HCT116 (cell line): ENCODE measurements at regions not wholly inside any gene's neighbourhood (a gene's known extent, or its start where the extent isn't known, plus 50 kb on each side); places are given as distances from the start of the nearest gene placed in this dataset.

Experiments
- ATAC-seq: fragments of 200-7000 bp; cut with Tn5 transposase; 2 replicates; pipeline ENCODE4 v1.9.1; 2020; ENCODE audit warnings: mild to moderate bottlenecking, moderate library complexity
- BruUV-seq: library from RNA; stranded (reverse); fragments of 400-500 nt; replicated peaks from 2 replicates; lab custom pipeline; 2021; lab: Mats Ljungman, UMichigan
- CTCF ChIA-PET: fragments of 300-600 bp; sonication (Branson Sonifier 250); formaldehyde crosslinking; loops from one replicate; lab custom pipeline; 2021; ENCODE audit warnings: antibody characterized with exemption; lab: Charles Lee
- POLR2A ChIA-PET: fragments of 300-600, 350-600 bp; sonication (Branson Sonifier 250); formaldehyde crosslinking; loops from one replicate; lab custom pipeline; 2021; ENCODE audit warnings: antibody characterized with exemption; lab: Charles Lee
- RAD21 ChIA-PET, 2 experiments: fragments of 300-600 bp; sonication (Branson Sonifier 250); formaldehyde crosslinking; loops; one replicate each; lab custom pipeline; 2023; ENCODE audit warnings: low total read pairs in 2 of 2; ENCODE audit not compliant: uncharacterized antibody in 2 of 2, unreplicated experiment in 2 of 2, low non-redundant PET in 1 of 2; lab: Charles Lee
- DNase-seq: peaks from one replicate; pipeline ENCODE4 v3.0.0-alpha.2; 2010; ENCODE audit warnings: low read depth, low spot score
- H2AFZ ChIP-seq: fragments of 200-600 bp; shearing (Covaris generic), sonication (generic); 2 replicates; pipeline ENCODE4 v1.6.1; 2017; ENCODE audit warnings: low read depth, mixed run types, mixed read lengths, antibody characterized with exemption, low read length; ENCODE audit not compliant: poor library complexity, severe bottlenecking
- H3K27ac ChIP-seq: 2 replicates; pipeline ENCODE4 v1.5.1; 2012; ENCODE audit warnings: low read depth, low read length
- H3K27me3 ChIP-seq: fragments of 200-600 bp; sonication (generic); 2 replicates; pipeline ENCODE4 v1.6.1; 2016; ENCODE audit warnings: mixed run types, low read length, mixed read lengths; ENCODE audit not compliant: insufficient read depth
- H3K36me3 ChIP-seq, 2 experiments: fragments of 200-500 bp in 1 of 2; fragments of 200-600 bp in 1 of 2; sonication (Bioruptor generic) in 1 of 2; sonication (generic) in 1 of 2; 2 replicates each; pipeline versions ENCODE4 v1.5.1 to v1.6.1; 2014 to 2016; ENCODE audit warnings: low read length in 2 of 2, inconsistent platforms in 1 of 2, mixed read lengths in 1 of 2, mixed run types in 1 of 2; ENCODE audit not compliant: insufficient read depth in 2 of 2, control insufficient read depth in 1 of 2
- H3K4me1 ChIP-seq, 2 experiments: fragments of 200-600 bp in 1 of 2; sonication (generic) in 1 of 2; 2 replicates each; pipeline versions ENCODE4 v1.5.1 to v1.6.1; 2012 to 2017; ENCODE audit warnings: low read length in 2 of 2, inconsistent platforms in 1 of 2, mild to moderate bottlenecking in 1 of 2, mixed read lengths in 1 of 2, mixed run types in 1 of 2, moderate library complexity in 1 of 2; ENCODE audit not compliant: insufficient read depth in 2 of 2, control insufficient read depth in 1 of 2
- H3K4me2 ChIP-seq: fragments of 200-600 bp; sonication (generic); 2 replicates; pipeline ENCODE4 v1.6.1; 2017; ENCODE audit warnings: mixed run types, low read length, mixed read lengths
- H3K4me3 ChIP-seq, 2 experiments: fragments of 200-600 bp in 1 of 2; sonication (generic) in 1 of 2; replicated peaks in 1 of 2; 2 replicates each; pipeline ENCODE4 v1.5.1; 2011 to 2016; ENCODE audit warnings: low read length in 2 of 2, control low read depth in 1 of 2, low read depth in 1 of 2, mild to moderate bottlenecking in 1 of 2, mixed read lengths in 1 of 2, mixed run types in 1 of 2
- H3K79me2 ChIP-seq: fragments of 200-600 bp; sonication (generic); 2 replicates; pipeline ENCODE4 v1.6.1; 2017; ENCODE audit warnings: mild to moderate bottlenecking, mixed run types, low read length, moderate library complexity, mixed read lengths; ENCODE audit not compliant: insufficient read depth
- H3K9ac ChIP-seq: fragments of 200-600 bp; sonication (generic); 2 replicates; pipeline ENCODE4 v1.6.1; 2016; ENCODE audit warnings: low read length, mixed read lengths
- H3K9me2 ChIP-seq: fragments of 200-600 bp; sonication (generic), shearing (Covaris generic); 2 replicates; pipeline ENCODE4 v1.6.1; 2017; ENCODE audit warnings: mixed run types, mild to moderate bottlenecking, moderate library complexity; ENCODE audit not compliant: insufficient read depth
- H3K9me3 ChIP-seq, 2 experiments: fragments of 200-500 bp in 1 of 2; fragments of 200-600 bp in 1 of 2; sonication (Bioruptor generic) in 1 of 2; sonication (generic) in 1 of 2; 2 replicates each; pipeline ENCODE4 v1.6.1; 2014 to 2017; ENCODE audit warnings: low read length in 2 of 2, mixed read lengths in 2 of 2, inconsistent platforms in 1 of 2, low read depth in 1 of 2, mild to moderate bottlenecking in 1 of 2, mixed run types in 1 of 2, moderate library complexity in 1 of 2; ENCODE audit not compliant: control insufficient read depth in 1 of 2, insufficient read depth in 1 of 2
- H4K20me1 ChIP-seq: fragments of 200-600 bp; sonication (generic), shearing (Covaris generic); 2 replicates; pipeline ENCODE4 v1.6.1; 2017; ENCODE audit warnings: mixed run types, mild to moderate bottlenecking, moderate library complexity; ENCODE audit not compliant: insufficient read depth
- ATF3 ChIP-seq: IDR thresholded peaks from 2 replicates; pipeline ENCODE4 v1.6.1; 2012
- CBX3 ChIP-seq: IDR thresholded peaks from 2 replicates; pipeline ENCODE4 v1.6.1; 2012; ENCODE audit warnings: low read depth
- CEBPB ChIP-seq: IDR thresholded peaks from 2 replicates; pipeline ENCODE4 v1.6.1; 2012; ENCODE audit warnings: low read depth
- CTCF ChIP-seq, 3 experiments: fragments of 200-600 bp in 1 of 3; sonication (generic) in 1 of 3; IDR thresholded peaks in 2 of 3; conservative IDR thresholded peaks in 1 of 3; 2 replicates each; pipeline ENCODE4 v1.5.1; 2012 to 2017; ENCODE audit warnings: low read depth in 2 of 3, low read length in 2 of 3, antibody characterized with exemption in 1 of 3, borderline replicate concordance in 1 of 3, control low read depth in 1 of 3, mild to moderate bottlenecking in 1 of 3, mixed read lengths in 1 of 3, mixed run types in 1 of 3, moderate library complexity in 1 of 3; ENCODE audit not compliant: insufficient read depth in 1 of 3
- EGR1 ChIP-seq: IDR thresholded peaks from 2 replicates; pipeline ENCODE4 v1.6.1; 2012; ENCODE audit warnings: low read depth
- EZH2phosphoT487 ChIP-seq: fragments of 200-600 bp; IDR thresholded peaks from 2 replicates; pipeline ENCODE4 v1.6.1; 2018; ENCODE audit warnings: antibody characterized with exemption, borderline replicate concordance
- JUND ChIP-seq: IDR thresholded peaks from 2 replicates; pipeline ENCODE4 v1.6.1; 2012
- POLR2A ChIP-seq: IDR thresholded peaks from 2 replicates; pipeline ENCODE4 v1.7.0; 2011; ENCODE audit warnings: borderline replicate concordance; ENCODE audit not compliant: insufficient read depth, insufficient read length; ENCODE audit errors: extremely low read depth
- POLR2AphosphoS5 ChIP-seq: IDR thresholded peaks from 2 replicates; pipeline ENCODE4 v1.6.1; 2011; ENCODE audit warnings: mild to moderate bottlenecking, low read depth, low read length, moderate library complexity
- SP1 ChIP-seq: IDR thresholded peaks from 2 replicates; pipeline ENCODE4 v1.6.1; 2012; ENCODE audit warnings: low read depth
- TCF7L2 ChIP-seq: IDR thresholded peaks from 2 replicates; pipeline ENCODE4 v1.7.0; 2011; ENCODE audit warnings: borderline replicate concordance, inconsistent platforms; ENCODE audit not compliant: insufficient read depth, insufficient read length; ENCODE audit errors: extremely low read depth
- intact Hi-C: fragments of 100-400 bp; cut with micrococcal nuclease; formaldehyde crosslinking; loops from 2 replicates; pipeline ENCODE4 v1.10.0; 2022
- TF ChIP-seq, protein P1 (sequence below): IDR thresholded peaks from 2 replicates; pipeline ENCODE4 v1.6.1; 2011; ENCODE audit warnings: mild to moderate bottlenecking, low read length, moderate library complexity; ENCODE audit not compliant: insufficient replicate concordance; ENCODE audit errors: extremely low read depth

DNA sequence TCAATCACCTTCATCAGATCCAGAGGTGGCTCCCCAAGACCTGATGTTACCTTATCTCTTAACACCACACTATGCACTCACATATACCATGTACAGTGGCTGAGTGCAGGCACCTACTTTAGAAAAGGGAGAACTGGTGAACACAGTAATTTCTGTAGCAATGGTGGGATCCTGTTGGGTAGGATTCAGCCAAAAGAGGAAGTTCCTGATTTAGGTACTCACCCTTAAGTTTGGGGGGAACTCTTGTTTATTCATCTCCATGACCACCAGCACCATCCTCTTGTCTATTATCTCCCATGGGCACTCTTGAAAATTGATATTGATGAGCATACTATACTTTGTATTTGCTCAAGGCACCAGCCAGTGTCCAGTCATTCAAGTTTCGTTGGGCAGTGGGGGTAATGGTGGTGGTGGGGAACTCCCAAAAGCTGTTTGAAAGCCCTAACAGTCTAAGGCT is 324.4 kb downstream of the LMO7 start:
- no TSS peak for BruUV-seq
- DNase-seq = no peak
- Histone ChIP-seq H2AFZ (no peak overlapping the region), H4K20me1 (no peaks in the 10 kb centered on the region), H3K9ac (no peak overlapping the region), H3K9me3 (no peaks in the 10 kb centered on the region), H3K27ac (no peak overlapping the region), H3K79me2 (no peaks in the 10 kb centered on the region), H3K36me3 (no peaks in the 10 kb centered on the region), H3K4me1 (no peaks in the 10 kb centered on the region), H3K27me3 (no peaks in the 10 kb centered on the region), H3K9me2 (no peaks in the 10 kb centered on the region), H3K4me2 (no peak overlapping the region), H3K4me3 (no peak overlapping the region)
- intact Hi-C loops = no loop called here
- TF ChIP-seq POLR2A (no peak), CBX3 (no peak), TCF7L2 (no peak), POLR2AphosphoS5 (no peak), EGR1 (no peak), CEBPB (no peak), JUND (no peak), ATF3 (no peak), CTCF (IDR thresholded peaks at IDR 0.05 in 2 of 3, conservative IDR thresholded peaks at IDR 0.05 in 1 of 3; ENCODE audit: borderline replicate concordance in 1 of 3, insufficient read depth in 1 of 3, low read depth in 2 of 3, low read length in 2 of 3) (no peak), SP1 (no peak), EZH2phosphoT487 (no peak)
- TF ChIP-seq, protein P1, sequence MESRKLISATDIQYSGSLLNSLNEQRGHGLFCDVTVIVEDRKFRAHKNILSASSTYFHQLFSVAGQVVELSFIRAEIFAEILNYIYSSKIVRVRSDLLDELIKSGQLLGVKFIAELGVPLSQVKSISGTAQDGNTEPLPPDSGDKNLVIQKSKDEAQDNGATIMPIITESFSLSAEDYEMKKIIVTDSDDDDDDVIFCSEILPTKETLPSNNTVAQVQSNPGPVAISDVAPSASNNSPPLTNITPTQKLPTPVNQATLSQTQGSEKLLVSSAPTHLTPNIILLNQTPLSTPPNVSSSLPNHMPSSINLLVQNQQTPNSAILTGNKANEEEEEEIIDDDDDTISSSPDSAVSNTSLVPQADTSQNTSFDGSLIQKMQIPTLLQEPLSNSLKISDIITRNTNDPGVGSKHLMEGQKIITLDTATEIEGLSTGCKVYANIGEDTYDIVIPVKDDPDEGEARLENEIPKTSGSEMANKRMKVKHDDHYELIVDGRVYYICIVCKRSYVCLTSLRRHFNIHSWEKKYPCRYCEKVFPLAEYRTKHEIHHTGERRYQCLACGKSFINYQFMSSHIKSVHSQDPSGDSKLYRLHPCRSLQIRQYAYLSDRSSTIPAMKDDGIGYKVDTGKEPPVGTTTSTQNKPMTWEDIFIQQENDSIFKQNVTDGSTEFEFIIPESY = no peak
- ATAC-seq = no peak
- ChIA-PET CTCF (no interaction called here), POLR2A (no interaction called here), RAD21 (no interaction called here)
